Stomach (tissue), 4 donors: ENCODE measurements at regions not wholly inside any gene's neighbourhood (a gene's known extent, or its start where the extent isn't known, plus 50 kb on each side); places are given as distances from the start of the nearest gene placed in this dataset.

Source experiments
- EP300 ChIP-seq: sonication (generic); formaldehyde crosslinking; IDR thresholded peaks from one replicate; pipeline ENCODE4 v1.6.1; 2017; ENCODE audit warnings: antibody characterized with exemption
- POLR2A ChIP-seq, 4 donors: fragments of 450-650 bp; IDR thresholded peaks; one replicate each; pipeline ENCODE4 v1.6.1; 2016; ENCODE audit warnings: antibody characterized with exemption in 4 of 4, control low read depth in 2 of 4, mild to moderate bottlenecking in 1 of 4, moderate library complexity in 1 of 4
- TF ChIP-seq, protein P1 (sequence below), 7 experiments: fragments of 450-650 bp in 4 of 7; fragments of 200-600 bp in 3 of 7; sonication (generic) in 3 of 7; IDR thresholded peaks; one replicate each; pipeline ENCODE4 v1.5.1; 2016 to 2019; ENCODE audit warnings: antibody characterized with exemption in 7 of 7, control low read depth in 2 of 7, mild to moderate bottlenecking in 1 of 7

DNA sequence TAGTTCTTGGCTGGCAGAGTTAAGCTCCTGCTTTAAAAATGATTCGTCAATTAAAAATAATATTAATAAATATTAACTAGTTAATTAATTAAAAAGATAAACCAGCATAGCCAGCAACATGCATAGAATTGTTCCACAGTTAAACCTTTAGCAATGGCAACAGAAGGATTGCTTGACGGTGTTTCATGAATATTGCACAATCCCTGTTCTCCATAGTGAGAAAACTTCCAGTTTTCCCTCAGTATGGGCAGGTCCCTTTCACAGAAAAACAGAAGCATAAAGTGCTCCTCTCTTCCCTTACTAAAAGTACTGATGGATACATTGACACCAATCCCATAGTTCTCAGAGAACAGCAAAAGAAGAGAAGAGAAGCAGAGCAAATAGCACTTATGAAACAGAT, 71.4 kb upstream of the CAST start:
- TF ChIP-seq EP300 (no peak), POLR2A (IDR thresholded peaks at IDR 0.05) (no peak)
- TF ChIP-seq, protein P1, sequence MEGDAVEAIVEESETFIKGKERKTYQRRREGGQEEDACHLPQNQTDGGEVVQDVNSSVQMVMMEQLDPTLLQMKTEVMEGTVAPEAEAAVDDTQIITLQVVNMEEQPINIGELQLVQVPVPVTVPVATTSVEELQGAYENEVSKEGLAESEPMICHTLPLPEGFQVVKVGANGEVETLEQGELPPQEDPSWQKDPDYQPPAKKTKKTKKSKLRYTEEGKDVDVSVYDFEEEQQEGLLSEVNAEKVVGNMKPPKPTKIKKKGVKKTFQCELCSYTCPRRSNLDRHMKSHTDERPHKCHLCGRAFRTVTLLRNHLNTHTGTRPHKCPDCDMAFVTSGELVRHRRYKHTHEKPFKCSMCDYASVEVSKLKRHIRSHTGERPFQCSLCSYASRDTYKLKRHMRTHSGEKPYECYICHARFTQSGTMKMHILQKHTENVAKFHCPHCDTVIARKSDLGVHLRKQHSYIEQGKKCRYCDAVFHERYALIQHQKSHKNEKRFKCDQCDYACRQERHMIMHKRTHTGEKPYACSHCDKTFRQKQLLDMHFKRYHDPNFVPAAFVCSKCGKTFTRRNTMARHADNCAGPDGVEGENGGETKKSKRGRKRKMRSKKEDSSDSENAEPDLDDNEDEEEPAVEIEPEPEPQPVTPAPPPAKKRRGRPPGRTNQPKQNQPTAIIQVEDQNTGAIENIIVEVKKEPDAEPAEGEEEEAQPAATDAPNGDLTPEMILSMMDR (IDR thresholded peaks at IDR 0.05), result no peak
